Keratinocyte (primary cell): ENCODE measurements at regions not wholly inside any gene's neighbourhood (a gene's known extent, or its start where the extent isn't known, plus 50 kb on each side); places are given as distances from the start of the nearest gene placed in this dataset.

Experiments
- CTCF ChIP-seq, 3 experiments: IDR thresholded peaks in 1 of 3; conservative IDR thresholded peaks in 1 of 3; optimal IDR thresholded peaks in 1 of 3; 2 replicates in 2 of 3; 3 replicates in 1 of 3; pipeline versions ENCODE3 to v1.5.1; 2011; ENCODE audit warnings: low read length in 3 of 3, mild to moderate bottlenecking in 3 of 3, moderate library complexity in 2 of 3, control low read depth in 1 of 3, inconsistent platforms in 1 of 3; ENCODE audit not compliant: insufficient read depth in 2 of 3; ENCODE audit errors: extremely low read depth in 1 of 3
- EZH2 ChIP-seq: IDR thresholded peaks from one replicate; pipeline ENCODE4 v1.6.1; 2012; ENCODE audit warnings: inconsistent platforms, mild to moderate bottlenecking, low read length, moderate library complexity

GRCh38 chr16:86927699-86928098 lies 349.4 kb downstream of the FOXL1 start:
- TF ChIP-seq EZH2 (no peak), CTCF (optimal IDR thresholded peaks at IDR 0.05 in 1 of 3, IDR thresholded peaks at IDR 0.05 in 1 of 3, conservative IDR thresholded peaks at IDR 0.05 in 1 of 3; ENCODE audit: extremely low read depth in 1 of 3, insufficient read depth in 2 of 3, low read length in 3 of 3) (no peak)
